OCI-LY7 (cell line): ENCODE measurements at regions not wholly inside any gene's neighbourhood (a gene's known extent, or its start where the extent isn't known, plus 50 kb on each side); places are given as distances from the start of the nearest gene placed in this dataset.

ENCODE experiments used
- BruUV-seq: library from RNA; stranded (reverse); fragments of 400-500 nt; replicated peaks from 2 replicates; lab custom pipeline; 2021; lab: Mats Ljungman, UMichigan
- CTCF ChIA-PET: fragments of 300-600 bp; sonication (Branson Sonifier 250); formaldehyde crosslinking; loops from one replicate; lab custom pipeline; 2022; ENCODE audit warnings: antibody characterized with exemption; ENCODE audit not compliant: unreplicated experiment; lab: Charles Lee
- POLR2A ChIA-PET: fragments of 300-600 bp; sonication (Branson Sonifier 250); formaldehyde crosslinking; loops from one replicate; lab custom pipeline; 2022; ENCODE audit warnings: antibody characterized with exemption; lab: Charles Lee
- DNase-seq: peaks from one replicate; pipeline ENCODE4 v3.0.0-alpha.2; 2015; ENCODE audit warnings: low spot score
- H2AFZ ChIP-seq: fragments of 200-600 bp; sonication (generic), shearing (Covaris generic); 2 replicates; pipeline ENCODE4 v1.6.1; 2014; ENCODE audit warnings: mild to moderate bottlenecking, antibody characterized with exemption, low read length, moderate library complexity
- H3K27ac ChIP-seq: fragments of 200-600 bp; sonication (generic); 2 replicates; pipeline ENCODE4 v1.5.1; 2014; ENCODE audit warnings: mixed run types, low read depth, mild to moderate bottlenecking, moderate library complexity, low read length, inconsistent platforms; ENCODE audit not compliant: poor library complexity, severe bottlenecking
- H3K36me3 ChIP-seq: fragments of 200-600 bp; sonication (generic); 2 replicates; pipeline ENCODE4 v1.6.1; 2014; ENCODE audit warnings: mild to moderate bottlenecking, antibody characterized with exemption, low read length, moderate library complexity, mixed read lengths; ENCODE audit not compliant: insufficient read depth
- H3K4me1 ChIP-seq: fragments of 200-600 bp; sonication (generic); 2 replicates; pipeline ENCODE4 v1.5.1; 2014; ENCODE audit warnings: mild to moderate bottlenecking, low read length; ENCODE audit not compliant: insufficient read depth, poor library complexity, severe bottlenecking
- H3K4me2 ChIP-seq: fragments of 200-600 bp; sonication (generic); 2 replicates; pipeline ENCODE4 v1.6.1; 2014; ENCODE audit warnings: mild to moderate bottlenecking, low read length
- H3K4me3 ChIP-seq: fragments of 200-600 bp; sonication (generic); 2 replicates; pipeline ENCODE4 v1.5.1; 2014; ENCODE audit warnings: mild to moderate bottlenecking, low read depth, low read length; ENCODE audit not compliant: poor library complexity, severe bottlenecking
- H3K79me2 ChIP-seq: fragments of 200-600 bp; sonication (generic); 2 replicates; pipeline ENCODE4 v1.6.1; 2016; ENCODE audit warnings: low read depth, mild to moderate bottlenecking, low read length, moderate library complexity, mixed read lengths; ENCODE audit not compliant: insufficient read depth
- H3K9me2 ChIP-seq: fragments of 200-600 bp; sonication (generic); 2 replicates; pipeline ENCODE4 v1.6.1; 2016; ENCODE audit warnings: mild to moderate bottlenecking, low read length, mixed read lengths; ENCODE audit not compliant: insufficient read depth
- H3K9me3 ChIP-seq: fragments of 200-600 bp; sonication (generic); 2 replicates; pipeline ENCODE4 v1.6.1; 2014; ENCODE audit warnings: mild to moderate bottlenecking, mixed run types, low read length, mixed read lengths
- H4K20me1 ChIP-seq: fragments of 200-600 bp; sonication (generic); 2 replicates; pipeline ENCODE4 v1.6.1; 2014; ENCODE audit warnings: mild to moderate bottlenecking, antibody characterized with exemption, low read length, moderate library complexity, mixed read lengths; ENCODE audit not compliant: insufficient read depth
- EZH2phosphoT487 ChIP-seq: fragments of 200-600 bp; sonication (generic); IDR thresholded peaks from 2 replicates; pipeline ENCODE4 v1.6.1; 2018; ENCODE audit warnings: low read depth, borderline replicate concordance, mild to moderate bottlenecking, mixed run types, antibody characterized with exemption, low read length, moderate library complexity, mixed read lengths
- intact Hi-C: fragments of 100-400 bp; cut with micrococcal nuclease; formaldehyde crosslinking; loops from one replicate; pipeline ENCODE4 v1.10.0; 2022; ENCODE audit not compliant: unreplicated experiment
- TF ChIP-seq, protein P1 (sequence below): fragments of 200-600 bp; sonication (generic); conservative IDR thresholded peaks from 2 replicates; pipeline ENCODE4 v1.5.1; 2014; ENCODE audit warnings: mild to moderate bottlenecking, antibody characterized with exemption, low read length, moderate library complexity, mixed read lengths

DNA sequence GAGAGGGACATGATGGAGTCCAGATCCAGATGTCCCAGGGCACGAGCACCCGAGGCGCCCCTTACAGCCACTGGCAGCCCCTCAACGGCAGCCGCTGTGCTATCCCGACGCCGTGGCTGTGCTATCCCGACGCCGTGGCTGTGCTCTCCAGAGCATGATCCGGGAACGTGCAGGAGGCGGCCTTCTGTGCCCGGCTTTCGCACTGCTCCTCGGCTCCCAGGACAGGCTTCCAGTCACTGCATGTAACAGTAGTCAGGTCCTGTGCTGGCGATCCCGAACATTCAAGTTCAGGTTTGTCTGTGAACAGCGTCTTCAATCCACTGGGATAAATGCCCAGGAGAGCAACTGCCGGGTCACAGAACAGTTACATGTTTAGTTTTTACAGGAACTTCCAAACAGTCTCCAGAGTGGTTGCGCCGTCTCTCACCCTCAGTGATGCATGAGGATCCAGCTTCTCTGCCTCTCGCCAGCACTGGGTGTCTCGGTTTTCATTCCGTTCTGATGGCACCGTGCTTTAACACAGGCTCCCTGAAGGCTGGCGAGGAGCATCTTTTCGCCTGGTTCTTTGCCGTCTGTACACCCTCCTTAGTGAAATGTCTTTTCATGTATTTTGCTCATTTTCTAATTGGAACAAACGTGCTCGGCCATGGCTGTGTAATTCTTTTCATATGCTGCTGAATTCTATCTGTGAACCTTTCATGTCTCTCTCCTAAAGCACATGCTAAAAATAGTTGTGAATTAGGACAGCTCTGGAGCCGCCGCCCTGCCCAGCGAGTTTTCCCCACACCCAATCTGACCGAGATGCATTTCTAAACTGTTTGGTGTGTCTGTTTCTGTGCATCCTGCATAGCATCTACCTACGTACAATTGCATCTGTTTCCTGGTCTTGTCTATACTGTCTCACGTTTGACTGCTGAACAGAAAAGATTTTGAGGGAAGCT is 72.6 kb upstream of the METRNL start:
- BruUV-seq = no TSS peak
- intact Hi-C loops = no loop called here
- Histone ChIP-seq H4K20me1 (no peaks in the 10 kb centered on the region), H3K4me1 (no peaks in the 10 kb centered on the region), H3K4me3 (no peak overlapping the region), H3K79me2 (no peaks in the 10 kb centered on the region), H3K9me2 (no peaks in the 10 kb centered on the region), H3K27ac (no peak overlapping the region), H3K36me3 (peaks cover 7% of the 10 kb centered on the region), H3K4me2 (no peak overlapping the region), H2AFZ (no peak overlapping the region), H3K9me3 (no peaks in the 10 kb centered on the region)
- CTCF ChIA-PET = no interaction called here
- no peak for DNase-seq
- POLR2A ChIA-PET = no interaction called here
- TF ChIP-seq EZH2phosphoT487 = no peak
- TF ChIP-seq, protein P1, sequence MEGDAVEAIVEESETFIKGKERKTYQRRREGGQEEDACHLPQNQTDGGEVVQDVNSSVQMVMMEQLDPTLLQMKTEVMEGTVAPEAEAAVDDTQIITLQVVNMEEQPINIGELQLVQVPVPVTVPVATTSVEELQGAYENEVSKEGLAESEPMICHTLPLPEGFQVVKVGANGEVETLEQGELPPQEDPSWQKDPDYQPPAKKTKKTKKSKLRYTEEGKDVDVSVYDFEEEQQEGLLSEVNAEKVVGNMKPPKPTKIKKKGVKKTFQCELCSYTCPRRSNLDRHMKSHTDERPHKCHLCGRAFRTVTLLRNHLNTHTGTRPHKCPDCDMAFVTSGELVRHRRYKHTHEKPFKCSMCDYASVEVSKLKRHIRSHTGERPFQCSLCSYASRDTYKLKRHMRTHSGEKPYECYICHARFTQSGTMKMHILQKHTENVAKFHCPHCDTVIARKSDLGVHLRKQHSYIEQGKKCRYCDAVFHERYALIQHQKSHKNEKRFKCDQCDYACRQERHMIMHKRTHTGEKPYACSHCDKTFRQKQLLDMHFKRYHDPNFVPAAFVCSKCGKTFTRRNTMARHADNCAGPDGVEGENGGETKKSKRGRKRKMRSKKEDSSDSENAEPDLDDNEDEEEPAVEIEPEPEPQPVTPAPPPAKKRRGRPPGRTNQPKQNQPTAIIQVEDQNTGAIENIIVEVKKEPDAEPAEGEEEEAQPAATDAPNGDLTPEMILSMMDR = no peak

- BruUV-seq = no TSS peak
- CTCF ChIA-PET = no interaction called here
- no peaks in the 10 kb centered on the region for H3K79me2 ChIP-seq
- POLR2A ChIA-PET = no interaction called here
- H3K27ac ChIP-seq = no peak overlapping the region
- H4K20me1 ChIP-seq = no peaks in the 10 kb centered on the region
- no peak for DNase-seq
- H3K9me2 ChIP-seq = no peaks in the 10 kb centered on the region
- H3K9me3 ChIP-seq = no peaks in the 10 kb centered on the region
- no peaks in the 10 kb centered on the region for H3K4me1 ChIP-seq
- H3K36me3 ChIP-seq = peaks cover 7% of the 10 kb centered on the region
- H3K4me2 ChIP-seq = no peak overlapping the region
- TF ChIP-seq, protein P1 = no peak
- TF ChIP-seq EZH2phosphoT487 = no peak
- H2AFZ ChIP-seq = no peak overlapping the region
- H3K4me3 ChIP-seq = no peak overlapping the region
- intact Hi-C loops = no loop called here
Measured at GRCh38 chr17:83007504-83008185, 71.8 kb upstream of the METRNL start.
